CD14-positive monocyte (primary cell): ENCODE measurements at regions not wholly inside any gene's neighbourhood (a gene's known extent, or its start where the extent isn't known, plus 50 kb on each side); places are given as distances from the start of the nearest gene placed in this dataset.

Experiments used
- DNase-seq, 3 donors: peaks; one replicate each; pipeline ENCODE4 v3.0.0-alpha.2; 2011 to 2022
- H2AFZ ChIP-seq: 2 replicates; pipeline ENCODE4 v1.6.0; 2012; ENCODE audit warnings: mild to moderate bottlenecking, low read depth, low read length, inconsistent platforms; ENCODE audit not compliant: insufficient read depth, poor library complexity, severe bottlenecking
- H3K27ac ChIP-seq, 2 donors: 1 replicate in 1 of 2; 2 replicates in 1 of 2; pipeline ENCODE4 v1.5.1; 2012 to 2013; ENCODE audit warnings: low read length in 2 of 2, control low read depth in 1 of 2, inconsistent platforms in 1 of 2, low read depth in 1 of 2, mild to moderate bottlenecking in 1 of 2
- H3K27me3 ChIP-seq, 2 donors: one replicate each; pipeline versions ENCODE4 v1.6.0 to v1.6.1; 2011 to 2013; ENCODE audit warnings: low read length in 2 of 2; ENCODE audit not compliant: control insufficient read depth in 2 of 2, insufficient read depth in 2 of 2
- H3K36me3 ChIP-seq, 2 donors: replicated peaks in 1 of 2; 1 replicate in 1 of 2; 2 replicates in 1 of 2; pipeline versions ENCODE4 v1.5.1 to v1.6.1; 2012 to 2013; ENCODE audit warnings: low read length in 2 of 2, control low read depth in 1 of 2, inconsistent platforms in 1 of 2, mild to moderate bottlenecking in 1 of 2; ENCODE audit not compliant: insufficient read depth in 2 of 2, control insufficient read depth in 1 of 2
- H3K4me1 ChIP-seq, 2 donors: 1 replicate in 1 of 2; 2 replicates in 1 of 2; pipeline versions ENCODE4 v1.5.1 to v1.6.1; 2012 to 2013; ENCODE audit warnings: low read length in 2 of 2, control low read depth in 1 of 2, inconsistent platforms in 1 of 2, mild to moderate bottlenecking in 1 of 2, moderate library complexity in 1 of 2; ENCODE audit not compliant: insufficient read depth in 2 of 2, control insufficient read depth in 1 of 2
- H3K4me2 ChIP-seq: replicated peaks from 2 replicates; pipeline ENCODE3; 2012; ENCODE audit warnings: low read length, moderate library complexity, mild to moderate bottlenecking; ENCODE audit not compliant: poor library complexity, severe bottlenecking; ENCODE audit errors: extremely low read depth
- H3K4me3 ChIP-seq, 3 experiments: fragments of 200-600 bp in 1 of 3; sonication (generic) in 1 of 3; replicated peaks in 1 of 3; 1 replicate in 2 of 3; 2 replicates in 1 of 3; pipeline ENCODE4 v1.5.1; 2011 to 2013; ENCODE audit warnings: low read length in 3 of 3, mild to moderate bottlenecking in 3 of 3, control low read depth in 2 of 3, low read depth in 2 of 3, inconsistent platforms in 1 of 3, moderate library complexity in 1 of 3
- H3K79me2 ChIP-seq: 2 replicates; pipeline ENCODE4 v1.6.0; 2012; ENCODE audit warnings: mild to moderate bottlenecking, control low read depth, inconsistent platforms, low read length, moderate library complexity; ENCODE audit not compliant: insufficient read depth
- H3K9ac ChIP-seq: 2 replicates; pipeline ENCODE4 v1.6.0; 2017; ENCODE audit warnings: low read length, mild to moderate bottlenecking; ENCODE audit not compliant: insufficient read depth, poor library complexity, severe bottlenecking
- H3K9me3 ChIP-seq, 2 donors: replicated peaks in 1 of 2; 1 replicate in 1 of 2; 2 replicates in 1 of 2; pipeline versions ENCODE4 v1.5.1 to v1.6.1; 2012 to 2013; ENCODE audit warnings: low read length in 2 of 2, control low read depth in 1 of 2; ENCODE audit not compliant: control insufficient read depth in 1 of 2, insufficient read depth in 1 of 2
- H4K20me1 ChIP-seq: 2 replicates; pipeline ENCODE4 v1.6.0; 2012; ENCODE audit warnings: mild to moderate bottlenecking, low read length, control low read depth, moderate library complexity; ENCODE audit not compliant: insufficient read depth
- H3K27ac Mint-ChIP-seq, 7 donors: one replicate each; pipeline ENCODE4 v1.8.0; 2020; ENCODE audit warnings: mild to moderate bottlenecking in 7 of 7, mixed read lengths in 7 of 7, moderate library complexity in 6 of 7, inconsistent platforms in 2 of 7
- H3K27me3 Mint-ChIP-seq, 3 donors: one replicate each; pipeline ENCODE4 v1.8.0; 2021 to 2022; ENCODE audit warnings: low read depth in 3 of 3, mild to moderate bottlenecking in 3 of 3, mixed read lengths in 3 of 3, moderate library complexity in 3 of 3, inconsistent platforms in 1 of 3
- H3K36me3 Mint-ChIP-seq, 2 donors: one replicate each; pipeline ENCODE4 v1.8.0; 2020; ENCODE audit warnings: mixed read lengths in 2 of 2, inconsistent platforms in 1 of 2, mild to moderate bottlenecking in 1 of 2
- H3K4me1 Mint-ChIP-seq: one replicate; pipeline ENCODE4 v1.8.0; 2020; ENCODE audit warnings: mild to moderate bottlenecking, mixed read lengths
- H3K4me3 Mint-ChIP-seq, 2 donors: one replicate each; pipeline ENCODE4 v1.8.0; 2020; ENCODE audit warnings: mild to moderate bottlenecking in 2 of 2, mixed read lengths in 2 of 2, moderate library complexity in 1 of 2
- H3K9me3 Mint-ChIP-seq, 7 donors: one replicate each; pipeline ENCODE4 v1.8.0; 2020 to 2022; ENCODE audit warnings: mixed read lengths in 7 of 7, mild to moderate bottlenecking in 6 of 7, moderate library complexity in 6 of 7, inconsistent platforms in 2 of 7
- WGBS: methylation state at CpG from one replicate; pipeline ENCODE4 v1.1.5; 2013; ENCODE audit warnings: missing lambda C conversion rate; ENCODE audit not compliant: insufficient coverage; 5-methylcytosine and 5-hydroxymethylcytosine counted together
- intact Hi-C, 2 donors: fragments of 100-400 bp; cut with micrococcal nuclease; formaldehyde crosslinking; loops; one replicate each; pipeline versions ENCODE4 v1.15.0 to v1.15.1; 2023
- TF ChIP-seq, protein P1 (sequence below): fragments of 200-600 bp; IDR thresholded peaks from one replicate; pipeline ENCODE4 v1.8.0; 2022; ENCODE audit warnings: antibody characterized with exemption, mild to moderate bottlenecking

GRCh38 chr13:50466456-50466855, 377.0 kb downstream of the DLEU7 start:
- peaks cover 0 to 3% (median 0%) of the 10 kb centered on the region in 7 donors for H3K9me3 Mint-ChIP-seq
- no peak overlapping the region for H3K4me3 Mint-ChIP-seq
- TF ChIP-seq, protein P1, sequence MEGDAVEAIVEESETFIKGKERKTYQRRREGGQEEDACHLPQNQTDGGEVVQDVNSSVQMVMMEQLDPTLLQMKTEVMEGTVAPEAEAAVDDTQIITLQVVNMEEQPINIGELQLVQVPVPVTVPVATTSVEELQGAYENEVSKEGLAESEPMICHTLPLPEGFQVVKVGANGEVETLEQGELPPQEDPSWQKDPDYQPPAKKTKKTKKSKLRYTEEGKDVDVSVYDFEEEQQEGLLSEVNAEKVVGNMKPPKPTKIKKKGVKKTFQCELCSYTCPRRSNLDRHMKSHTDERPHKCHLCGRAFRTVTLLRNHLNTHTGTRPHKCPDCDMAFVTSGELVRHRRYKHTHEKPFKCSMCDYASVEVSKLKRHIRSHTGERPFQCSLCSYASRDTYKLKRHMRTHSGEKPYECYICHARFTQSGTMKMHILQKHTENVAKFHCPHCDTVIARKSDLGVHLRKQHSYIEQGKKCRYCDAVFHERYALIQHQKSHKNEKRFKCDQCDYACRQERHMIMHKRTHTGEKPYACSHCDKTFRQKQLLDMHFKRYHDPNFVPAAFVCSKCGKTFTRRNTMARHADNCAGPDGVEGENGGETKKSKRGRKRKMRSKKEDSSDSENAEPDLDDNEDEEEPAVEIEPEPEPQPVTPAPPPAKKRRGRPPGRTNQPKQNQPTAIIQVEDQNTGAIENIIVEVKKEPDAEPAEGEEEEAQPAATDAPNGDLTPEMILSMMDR, result no peak
- Histone ChIP-seq H4K20me1 (no peaks in the 10 kb centered on the region), H3K4me3 (no peak overlapping the region), H3K9me3 (no peaks in the 10 kb centered on the region), H3K4me2 (no peak overlapping the region), H3K27me3 (no peaks in the 10 kb centered on the region), H3K36me3 (no peaks in the 10 kb centered on the region), H3K4me1 (no peaks in the 10 kb centered on the region), H3K9ac (no peak overlapping the region), H2AFZ (no peak overlapping the region), H3K79me2 (no peaks in the 10 kb centered on the region), H3K27ac (no peak overlapping the region)
- no peaks in the 10 kb centered on the region for H3K27me3 Mint-ChIP-seq
- no peak overlapping the region for H3K27ac Mint-ChIP-seq
- no peak for DNase-seq
- 98% methylated on average over 6 of the region's 6 CpGs for WGBS
- no peaks in the 10 kb centered on the region for H3K36me3 Mint-ChIP-seq
- H3K4me1 Mint-ChIP-seq, result no peaks in the 10 kb centered on the region
- intact Hi-C loops, result no loop called here

- WGBS, result 95% methylated on average over 8 of the region's 11 CpGs
- Mint-ChIP-seq H3K4me1 (no peaks in the 10 kb centered on the region), H3K4me3 (no peak overlapping the region), H3K27me3 (no peaks in the 10 kb centered on the region), H3K36me3 (no peaks in the 10 kb centered on the region), H3K9me3 (peaks cover 0 to 3% (median 0%) of the 10 kb centered on the region in 7 donors), H3K27ac (no peak overlapping the region)
- no peaks in the 10 kb centered on the region for H3K9me3 ChIP-seq
- H3K27me3 ChIP-seq, result no peaks in the 10 kb centered on the region
- H3K4me3 ChIP-seq, result no peak overlapping the region
- TF ChIP-seq, protein P1, result no peak
- no peaks in the 10 kb centered on the region for H3K79me2 ChIP-seq
- H2AFZ ChIP-seq, result no peak overlapping the region
- no peak overlapping the region for H3K4me2 ChIP-seq
- H3K27ac ChIP-seq, result no peak overlapping the region
- DNase-seq, result no peak
- no peaks in the 10 kb centered on the region for H4K20me1 ChIP-seq
- H3K4me1 ChIP-seq, result no peaks in the 10 kb centered on the region
- H3K9ac ChIP-seq, result no peak overlapping the region
- H3K36me3 ChIP-seq, result no peaks in the 10 kb centered on the region
- intact Hi-C loops, result no loop called here
These were observed 376.1 kb downstream of the DLEU7 start for GRCh38 chr13:50467156-50468110.
